SK-N-SH treated with all-trans-retinoic acid at 6 μM for 48 hours (cell line): ENCODE measurements at regions not wholly inside any gene's neighbourhood (a gene's known extent, or its start where the extent isn't known, plus 50 kb on each side); places are given as distances from the start of the nearest gene placed in this dataset.

Experiments used
- ARNTL ChIP-seq: fragments of 450-650 bp; formaldehyde crosslinking; IDR thresholded peaks from 2 replicates; pipeline ENCODE4 v1.5.0; 2020; ENCODE audit warnings: low read depth, mild to moderate bottlenecking, moderate library complexity, borderline replicate concordance
- CSDC2 ChIP-seq: fragments of 250-450 bp; sonication (Bioruptor Pico); IDR thresholded peaks from 2 replicates; pipeline ENCODE4 v1.5.0; 2020; ENCODE audit warnings: mild to moderate bottlenecking, moderate library complexity
- ESRRG ChIP-seq: fragments of 250-450 bp; sonication (Bioruptor Pico); IDR thresholded peaks from 2 replicates; pipeline ENCODE4 v1.6.1; 2021; ENCODE audit warnings: mild to moderate bottlenecking
- ISL1 ChIP-seq: fragments of 250-450 bp; sonication (Bioruptor Pico); IDR thresholded peaks from 2 replicates; pipeline ENCODE4 v2.1.2; 2022; ENCODE audit warnings: mild to moderate bottlenecking, moderate library complexity
- OSR1 ChIP-seq: fragments of 250-450 bp; sonication (Bioruptor Pico); IDR thresholded peaks from 2 replicates; pipeline ENCODE4 v1.8.0; 2022; ENCODE audit warnings: moderate library complexity, mild to moderate bottlenecking, inconsistent platforms
- TOX ChIP-seq: fragments of 250-450 bp; sonication (Bioruptor Pico); IDR thresholded peaks from 2 replicates; pipeline ENCODE4 v1.8.0; 2021; ENCODE audit warnings: mild to moderate bottlenecking, moderate library complexity, borderline replicate concordance
- ZC3H10 ChIP-seq: fragments of 250-450 bp; sonication (Bioruptor Pico); IDR thresholded peaks from 2 replicates; pipeline ENCODE4 v1.5.1; 2021; ENCODE audit warnings: mild to moderate bottlenecking, moderate library complexity
- ZFP3 ChIP-seq: fragments of 250-450 bp; sonication (Bioruptor Pico); IDR thresholded peaks from 2 replicates; pipeline ENCODE4 v1.5.0; 2020; ENCODE audit warnings: mild to moderate bottlenecking, moderate library complexity
- ZFP30 ChIP-seq: fragments of 450-650 bp; formaldehyde crosslinking; IDR thresholded peaks from 2 replicates; pipeline ENCODE4 v1.5.0; 2022; ENCODE audit warnings: mild to moderate bottlenecking, moderate library complexity
- ZNF8 ChIP-seq: fragments of 450-650 bp; formaldehyde crosslinking; IDR thresholded peaks from 2 replicates; pipeline ENCODE4 v1.5.0; 2020; ENCODE audit warnings: mild to moderate bottlenecking, moderate library complexity

DNA sequence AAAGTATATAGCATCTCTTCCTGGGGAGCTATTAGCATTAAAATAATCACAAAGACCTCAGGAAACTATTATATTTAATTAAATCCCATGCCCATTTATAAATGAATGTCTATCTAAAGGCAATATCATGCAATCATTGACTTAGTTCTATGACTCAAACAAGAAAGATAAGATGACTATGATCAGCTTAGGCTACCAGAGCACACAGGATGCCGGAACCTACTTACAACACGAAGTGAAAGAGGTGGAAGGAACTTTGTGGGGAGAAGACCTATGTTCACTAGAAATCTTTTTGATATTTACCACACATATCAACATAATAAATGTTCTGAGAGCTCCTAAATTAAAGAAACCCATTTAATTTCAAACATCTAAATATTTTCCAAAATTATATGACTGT, 344.2 kb upstream of the CYLC2 start:
- TF ChIP-seq ISL1 (CRISPR knock-in tag) (no peak), TOX (CRISPR knock-in tag) (no peak), ESRRG (CRISPR knock-in tag) (no peak), CSDC2 (CRISPR knock-in tag) (no peak), ZC3H10 (CRISPR knock-in tag) (no peak), ZNF8 (no peak), ZFP30 (no peak), ZFP3 (CRISPR knock-in tag) (no peak), OSR1 (no peak), ARNTL (CRISPR knock-in tag) (no peak)
